ENCODE measurements at regions not wholly inside any gene's neighbourhood (a gene's known extent, or its start where the extent isn't known, plus 50 kb on each side); places are given as distances from the start of the nearest gene placed in this dataset.

- TF ChIP-seq CTCF (IDR thresholded peaks at IDR 0.05; ENCODE audit: low read depth, low read length): no peak
- DNase-seq (ENCODE audit: extremely low read depth, low read depth): no peak
Observed at GRCh38 chr20:11112832-11113231, 439.0 kb upstream of the JAG1 start.

GRCh38 chr20:11114382-11114781 is 440.6 kb upstream of the JAG1 start:
- no peak for TF ChIP-seq CTCF (IDR thresholded peaks at IDR 0.05; ENCODE audit: low read depth, low read length)
- DNase-seq (ENCODE audit: extremely low read depth, low read depth): no peak

- no peak for DNase-seq (ENCODE audit: extremely low read depth, low read depth)
- no peak for TF ChIP-seq CTCF (IDR thresholded peaks at IDR 0.05; ENCODE audit: low read depth, low read length)
Observed at GRCh38 chr20:11117808-11118528, 444.2 kb upstream of the JAG1 start.

- no peak for TF ChIP-seq CTCF (IDR thresholded peaks at IDR 0.05; ENCODE audit: low read depth, low read length)
Observed at GRCh38 chr20:11118802-11119380, 445.1 kb upstream of the JAG1 start.

GRCh38 chr20:11119573-11119972 is 445.8 kb upstream of the JAG1 start:
- DNase-seq (ENCODE audit: extremely low read depth, low read depth): no peak
- TF ChIP-seq CTCF (IDR thresholded peaks at IDR 0.05; ENCODE audit: low read depth, low read length): no peak

More at GRCh38 chr20:11118802-11119380, 445.1 kb upstream of the JAG1 start:
- DNase-seq (ENCODE audit: extremely low read depth, low read depth): no peak

- no peak for TF ChIP-seq CTCF (IDR thresholded peaks at IDR 0.05; ENCODE audit: low read depth, low read length)
Observed at GRCh38 chr20:11120431-11120830, 446.6 kb upstream of the JAG1 start.

GRCh38 chr20:11124849-11125505 is 451.2 kb upstream of the JAG1 start:
- DNase-seq (ENCODE audit: extremely low read depth, low read depth): no peak
- no peak for TF ChIP-seq CTCF (IDR thresholded peaks at IDR 0.05; ENCODE audit: low read depth, low read length)

More at GRCh38 chr20:11120431-11120830, 446.6 kb upstream of the JAG1 start:
- DNase-seq (ENCODE audit: extremely low read depth, low read depth): no peak
